Mesothelial cell of epicardium (in vitro differentiated cells): ENCODE measurements at regions not wholly inside any gene's neighbourhood (a gene's known extent, or its start where the extent isn't known, plus 50 kb on each side); places are given as distances from the start of the nearest gene placed in this dataset.

Experiments used
- DNase-seq, 2 experiments: peaks; one replicate each; pipeline ENCODE4 v3.0.0; 2021; ENCODE audit warnings: low spot score in 2 of 2; ENCODE audit not compliant: unreplicated experiment in 2 of 2
- H3K27ac Mint-ChIP-seq: 2 replicates; pipeline ENCODE4 v1.8.0; 2021; ENCODE audit warnings: mixed read lengths
- H3K27me3 Mint-ChIP-seq: 2 replicates; pipeline ENCODE4 v1.8.0; 2021; ENCODE audit warnings: low read depth, mixed read lengths
- H3K36me3 Mint-ChIP-seq: 2 replicates; pipeline ENCODE4 v1.8.0; 2021; ENCODE audit warnings: mixed read lengths
- H3K4me1 Mint-ChIP-seq: 2 replicates; pipeline ENCODE4 v1.8.0; 2021; ENCODE audit warnings: mixed read lengths
- H3K4me3 Mint-ChIP-seq: 2 replicates; pipeline ENCODE4 v1.8.0; 2021; ENCODE audit warnings: mild to moderate bottlenecking, moderate library complexity, mixed read lengths
- H3K9me3 Mint-ChIP-seq: 2 replicates; pipeline ENCODE4 v1.8.0; 2021; ENCODE audit warnings: mixed read lengths
- CTCF ChIP-seq: fragments of 200-600 bp; sonication (generic); IDR thresholded peaks from one replicate; pipeline ENCODE4 v1.5.0; 2021; ENCODE audit warnings: antibody characterized with exemption; ENCODE audit not compliant: unreplicated experiment

GRCh38 chr6:140604786-140605185 lies 1230.3 kb upstream of the CITED2 start:
- Mint-ChIP-seq H3K4me1 (peaks cover 16% of the 10 kb centered on the region), H3K36me3 (no peaks in the 10 kb centered on the region), H3K9me3 (no peaks in the 10 kb centered on the region), H3K4me3 (no peak overlapping the region), H3K27me3 (no peaks in the 10 kb centered on the region), H3K27ac (no peak overlapping the region)
- no peak for DNase-seq
- TF ChIP-seq CTCF, result no peak

- Mint-ChIP-seq H3K4me1 (peaks cover 16% of the 10 kb centered on the region), H3K36me3 (no peaks in the 10 kb centered on the region), H3K9me3 (peaks cover 6% of the 10 kb centered on the region), H3K27ac (no peak overlapping the region), H3K27me3 (no peaks in the 10 kb centered on the region), H3K4me3 (no peak overlapping the region)
- no peak for TF ChIP-seq CTCF
- DNase-seq, result no peak
Observed at GRCh38 chr6:140602431-140603248, 1228.2 kb upstream of the CITED2 start.

GRCh38 chr6:140601021-140601808 lies 1226.8 kb upstream of the CITED2 start:
- Mint-ChIP-seq H3K36me3 (no peaks in the 10 kb centered on the region), H3K27ac (no peak overlapping the region), H3K4me1 (peaks cover 16% of the 10 kb centered on the region), H3K27me3 (no peaks in the 10 kb centered on the region), H3K4me3 (no peak overlapping the region), H3K9me3 (peaks cover 6% of the 10 kb centered on the region)
- no peak for DNase-seq
- no peak for TF ChIP-seq CTCF

- H3K27ac Mint-ChIP-seq, result no peak overlapping the region
- peaks cover 6% of the 10 kb centered on the region for H3K9me3 Mint-ChIP-seq
- no peaks in the 10 kb centered on the region for H3K36me3 Mint-ChIP-seq
- no peak for TF ChIP-seq CTCF
- H3K4me3 Mint-ChIP-seq, result no peak overlapping the region
- no peak for DNase-seq
- peaks cover 16% of the 10 kb centered on the region for H3K4me1 Mint-ChIP-seq
- H3K27me3 Mint-ChIP-seq, result no peaks in the 10 kb centered on the region
Observed at GRCh38 chr6:140599916-140600315, 1225.5 kb upstream of the CITED2 start.

GRCh38 chr6:140597181-140597580 lies 1222.7 kb upstream of the CITED2 start:
- H3K27me3 Mint-ChIP-seq, result no peaks in the 10 kb centered on the region
- peaks cover 9% of the 10 kb centered on the region for H3K4me1 Mint-ChIP-seq
- H3K9me3 Mint-ChIP-seq, result peaks cover 11% of the 10 kb centered on the region
- no peak overlapping the region for H3K27ac Mint-ChIP-seq
- no peaks in the 10 kb centered on the region for H3K36me3 Mint-ChIP-seq
- no peak for TF ChIP-seq CTCF
- no peak overlapping the region for H3K4me3 Mint-ChIP-seq
- DNase-seq, result no peak
